ENCODE measurements at regions not wholly inside any gene's neighbourhood (a gene's known extent, or its start where the extent isn't known, plus 50 kb on each side); places are given as distances from the start of the nearest gene placed in this dataset.

GRCh38 chr4:124224256-124224655, 488.3 kb downstream of the ANKRD50 start:
- TF ChIP-seq, protein P1, sequence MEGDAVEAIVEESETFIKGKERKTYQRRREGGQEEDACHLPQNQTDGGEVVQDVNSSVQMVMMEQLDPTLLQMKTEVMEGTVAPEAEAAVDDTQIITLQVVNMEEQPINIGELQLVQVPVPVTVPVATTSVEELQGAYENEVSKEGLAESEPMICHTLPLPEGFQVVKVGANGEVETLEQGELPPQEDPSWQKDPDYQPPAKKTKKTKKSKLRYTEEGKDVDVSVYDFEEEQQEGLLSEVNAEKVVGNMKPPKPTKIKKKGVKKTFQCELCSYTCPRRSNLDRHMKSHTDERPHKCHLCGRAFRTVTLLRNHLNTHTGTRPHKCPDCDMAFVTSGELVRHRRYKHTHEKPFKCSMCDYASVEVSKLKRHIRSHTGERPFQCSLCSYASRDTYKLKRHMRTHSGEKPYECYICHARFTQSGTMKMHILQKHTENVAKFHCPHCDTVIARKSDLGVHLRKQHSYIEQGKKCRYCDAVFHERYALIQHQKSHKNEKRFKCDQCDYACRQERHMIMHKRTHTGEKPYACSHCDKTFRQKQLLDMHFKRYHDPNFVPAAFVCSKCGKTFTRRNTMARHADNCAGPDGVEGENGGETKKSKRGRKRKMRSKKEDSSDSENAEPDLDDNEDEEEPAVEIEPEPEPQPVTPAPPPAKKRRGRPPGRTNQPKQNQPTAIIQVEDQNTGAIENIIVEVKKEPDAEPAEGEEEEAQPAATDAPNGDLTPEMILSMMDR (IDR thresholded peaks at IDR 0.05; ENCODE audit: low read length), result no peak
- no peak for TF ChIP-seq EZH2 (optimal IDR thresholded peaks at IDR 0.05; ENCODE audit: low read depth, low read length)

All from MM.1S (cell line).